Upper lobe of left lung (tissue), 4 donors: ENCODE measurements at regions not wholly inside any gene's neighbourhood (a gene's known extent, or its start where the extent isn't known, plus 50 kb on each side); places are given as distances from the start of the nearest gene placed in this dataset.

Experiments used
- CTCF ChIP-seq, 6 experiments: fragments of 450-650 bp in 4 of 6; fragments of 200-600 bp in 2 of 6; sonication (generic) in 2 of 6; IDR thresholded peaks; one replicate each; pipeline ENCODE4 v1.5.1; 2016 to 2019; ENCODE audit warnings: antibody characterized with exemption in 6 of 6
- EP300 ChIP-seq, 4 donors: sonication (generic); formaldehyde crosslinking; IDR thresholded peaks; one replicate each; pipeline ENCODE4 v1.5.1; 2017; ENCODE audit warnings: antibody characterized with exemption in 4 of 4, control low read depth in 2 of 4
- POLR2A ChIP-seq, 4 donors: fragments of 450-650 bp; IDR thresholded peaks; one replicate each; pipeline ENCODE4 v1.5.1; 2016 to 2017; ENCODE audit warnings: antibody characterized with exemption in 4 of 4, mild to moderate bottlenecking in 2 of 4
- POLR2AphosphoS5 ChIP-seq, 2 donors: sonication (generic); formaldehyde crosslinking; IDR thresholded peaks; one replicate each; pipeline ENCODE4 v1.5.1; 2017; ENCODE audit warnings: antibody characterized with exemption in 2 of 2

DNA sequence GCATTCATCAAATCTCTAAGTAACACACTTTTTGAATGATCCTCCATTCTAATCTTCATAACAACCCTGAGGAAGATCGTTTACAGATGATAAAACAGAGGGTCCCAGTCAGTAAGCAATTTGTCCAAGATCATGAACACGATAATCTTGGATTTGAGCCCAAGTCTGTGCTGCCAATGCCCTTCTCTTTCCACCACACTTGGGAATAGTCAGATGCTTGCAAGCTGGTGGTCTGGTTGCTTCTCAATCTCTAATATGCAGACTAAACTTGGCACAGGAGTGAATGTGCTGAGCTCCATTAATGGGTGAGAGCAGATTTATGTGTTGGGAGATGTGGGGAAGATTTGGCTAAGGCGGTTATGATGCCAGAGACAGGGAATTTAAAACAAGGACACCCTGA lies 430.6 kb upstream of the DAB1 start:
- no peak for TF ChIP-seq POLR2AphosphoS5 (IDR thresholded peaks at IDR 0.05)
- no peak for TF ChIP-seq POLR2A (IDR thresholded peaks at IDR 0.05)
- no peak for TF ChIP-seq EP300 (IDR thresholded peaks at IDR 0.05)
- no peak for TF ChIP-seq CTCF (IDR thresholded peaks at IDR 0.05)
